Fibroblast of lung (primary cell): ENCODE measurements at regions not wholly inside any gene's neighbourhood (a gene's known extent, or its start where the extent isn't known, plus 50 kb on each side); places are given as distances from the start of the nearest gene placed in this dataset.

Experiments
- DNase-seq, 2 donors: peaks; one replicate each; pipeline versions ENCODE4 v3.0.0 to v3.0.0-alpha.2; 2010; ENCODE audit warnings: low read depth in 2 of 2
- H2AFZ ChIP-seq: 2 replicates; pipeline ENCODE4 v1.5.1; 2012; ENCODE audit warnings: low read length, control low read depth, inconsistent platforms
- H3K27ac ChIP-seq: 2 replicates; pipeline ENCODE4 v1.5.1; 2011; ENCODE audit warnings: low read length, control low read depth; ENCODE audit not compliant: insufficient read depth
- H3K27me3 ChIP-seq: 2 replicates; pipeline ENCODE4 v1.5.1; 2011; ENCODE audit warnings: mild to moderate bottlenecking, low read length; ENCODE audit not compliant: control insufficient read depth, insufficient read depth
- H3K36me3 ChIP-seq: 2 replicates; pipeline ENCODE4 v1.5.1; 2011; ENCODE audit warnings: low read length; ENCODE audit not compliant: control insufficient read depth, insufficient read depth
- H3K4me1 ChIP-seq: 2 replicates; pipeline ENCODE4 v1.5.1; 2011; ENCODE audit warnings: low read length; ENCODE audit not compliant: control insufficient read depth, insufficient read depth; ENCODE audit errors: extremely low read depth
- H3K4me2 ChIP-seq: 2 replicates; pipeline ENCODE4 v1.5.1; 2011; ENCODE audit warnings: low read length, control low read depth; ENCODE audit not compliant: insufficient read depth; ENCODE audit errors: extremely low read depth
- H3K4me3 ChIP-seq, 4 experiments: fragments of 200-600 bp in 1 of 4; sonication (generic) in 1 of 4; replicated peaks in 1 of 4; 2 replicates each; pipeline ENCODE4 v1.5.1; 2011 to 2016; ENCODE audit warnings: low read length in 4 of 4, low read depth in 3 of 4, mild to moderate bottlenecking in 3 of 4, control low read depth in 2 of 4, inconsistent platforms in 1 of 4, mixed read lengths in 1 of 4; ENCODE audit not compliant: insufficient read depth in 1 of 4; ENCODE audit errors: control extremely low read depth in 1 of 4
- H3K79me2 ChIP-seq: 2 replicates; pipeline ENCODE4 v1.5.1; 2012; ENCODE audit warnings: mild to moderate bottlenecking, low read length, inconsistent platforms; ENCODE audit not compliant: control insufficient read depth, insufficient read depth
- H3K9ac ChIP-seq: 2 replicates; pipeline ENCODE4 v1.5.1; 2011; ENCODE audit warnings: mild to moderate bottlenecking, low read length, control low read depth; ENCODE audit not compliant: insufficient read depth
- H3K9me3 ChIP-seq: 2 replicates; pipeline ENCODE4 v1.5.1; 2012; ENCODE audit warnings: low read depth, low read length; ENCODE audit not compliant: control insufficient read depth, insufficient read depth
- H4K20me1 ChIP-seq: 2 replicates; pipeline ENCODE4 v1.5.1; 2011; ENCODE audit warnings: low read length; ENCODE audit not compliant: control insufficient read depth, insufficient read depth; ENCODE audit errors: extremely low read depth
- EZH2 ChIP-seq: IDR thresholded peaks from 2 replicates; pipeline ENCODE4 v1.5.1; 2012; ENCODE audit warnings: low read length, control low read depth, mild to moderate bottlenecking; ENCODE audit errors: missing control alignments
- TF ChIP-seq, protein P1 (sequence below), 2 donors: IDR thresholded peaks in 1 of 2; conservative IDR thresholded peaks in 1 of 2; 1 replicate in 1 of 2; 2 replicates in 1 of 2; pipeline ENCODE4 v1.5.1; 2011 to 2012; ENCODE audit warnings: low read length in 2 of 2, control low read depth in 1 of 2, inconsistent platforms in 1 of 2, low read depth in 1 of 2, mild to moderate bottlenecking in 1 of 2

DNA sequence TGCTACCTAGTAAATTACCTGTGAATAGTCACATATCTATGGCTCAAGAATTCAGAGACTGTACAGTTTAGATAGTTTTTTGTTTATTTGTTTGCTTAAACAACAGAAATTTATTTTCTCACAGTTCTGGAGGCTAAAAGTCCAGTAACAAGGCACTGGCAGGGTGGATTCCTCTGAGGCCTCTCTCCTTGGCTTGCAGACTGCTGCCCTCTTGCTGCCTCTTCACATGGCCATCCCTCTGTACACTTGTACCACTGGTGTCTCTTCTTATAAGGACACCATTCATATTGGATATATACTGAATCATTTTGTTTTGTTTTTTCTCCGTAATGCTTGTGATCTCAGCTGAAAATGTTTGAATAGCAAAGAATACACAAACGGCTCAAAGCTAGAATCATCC, 56.4 kb upstream of the MIR17HG start:
- Histone ChIP-seq H3K4me2 (no peak overlapping the region), H3K27me3 (no peaks in the 10 kb centered on the region), H3K79me2 (no peaks in the 10 kb centered on the region), H3K9ac (no peak overlapping the region), H3K27ac (no peak overlapping the region), H3K9me3 (no peaks in the 10 kb centered on the region), H3K4me3 (no peak overlapping the region), H2AFZ (no peak overlapping the region), H3K36me3 (no peaks in the 10 kb centered on the region), H3K4me1 (no peaks in the 10 kb centered on the region), H4K20me1 (no peaks in the 10 kb centered on the region)
- DNase-seq, result no peak
- TF ChIP-seq, protein P1, sequence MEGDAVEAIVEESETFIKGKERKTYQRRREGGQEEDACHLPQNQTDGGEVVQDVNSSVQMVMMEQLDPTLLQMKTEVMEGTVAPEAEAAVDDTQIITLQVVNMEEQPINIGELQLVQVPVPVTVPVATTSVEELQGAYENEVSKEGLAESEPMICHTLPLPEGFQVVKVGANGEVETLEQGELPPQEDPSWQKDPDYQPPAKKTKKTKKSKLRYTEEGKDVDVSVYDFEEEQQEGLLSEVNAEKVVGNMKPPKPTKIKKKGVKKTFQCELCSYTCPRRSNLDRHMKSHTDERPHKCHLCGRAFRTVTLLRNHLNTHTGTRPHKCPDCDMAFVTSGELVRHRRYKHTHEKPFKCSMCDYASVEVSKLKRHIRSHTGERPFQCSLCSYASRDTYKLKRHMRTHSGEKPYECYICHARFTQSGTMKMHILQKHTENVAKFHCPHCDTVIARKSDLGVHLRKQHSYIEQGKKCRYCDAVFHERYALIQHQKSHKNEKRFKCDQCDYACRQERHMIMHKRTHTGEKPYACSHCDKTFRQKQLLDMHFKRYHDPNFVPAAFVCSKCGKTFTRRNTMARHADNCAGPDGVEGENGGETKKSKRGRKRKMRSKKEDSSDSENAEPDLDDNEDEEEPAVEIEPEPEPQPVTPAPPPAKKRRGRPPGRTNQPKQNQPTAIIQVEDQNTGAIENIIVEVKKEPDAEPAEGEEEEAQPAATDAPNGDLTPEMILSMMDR (conservative IDR thresholded peaks at IDR 0.05 in 1 of 2, IDR thresholded peaks at IDR 0.05 in 1 of 2; ENCODE audit: low read depth in 1 of 2, low read length in 2 of 2), result no peak
- TF ChIP-seq EZH2, result no peak

DNA sequence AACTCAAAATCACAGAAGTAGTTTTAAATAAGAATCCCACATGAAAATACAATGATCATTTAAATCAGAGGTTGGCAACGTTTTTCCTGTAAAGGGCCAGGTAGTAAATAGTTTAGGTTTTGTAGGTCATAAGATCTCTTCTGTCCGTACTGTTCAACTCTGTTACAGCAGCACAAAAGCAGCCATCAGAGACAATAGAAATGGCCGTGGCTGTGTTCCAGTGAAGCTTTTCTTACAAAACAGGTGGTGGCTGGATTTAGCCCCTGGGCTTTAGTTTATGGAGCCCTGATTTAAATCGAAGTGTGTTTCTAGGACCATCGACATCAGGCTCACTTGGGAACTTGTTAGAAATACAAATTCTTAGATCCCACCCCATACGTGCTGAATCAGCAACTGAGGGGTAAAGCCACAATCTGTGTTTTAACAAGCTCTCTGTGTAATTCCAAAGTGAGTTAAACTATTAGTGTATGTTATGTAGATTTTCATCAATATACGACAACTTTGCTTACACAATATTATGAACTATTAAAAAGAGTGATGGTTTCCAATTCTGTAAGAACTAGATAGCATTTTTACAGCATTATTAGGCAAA, 54.8 kb upstream of the MIR17HG start:
- DNase-seq, result no peak
- Histone ChIP-seq H3K36me3 (no peaks in the 10 kb centered on the region), H2AFZ (no peak overlapping the region), H3K27me3 (no peaks in the 10 kb centered on the region), H3K9me3 (no peaks in the 10 kb centered on the region), H3K9ac (no peak overlapping the region), H3K4me1 (no peaks in the 10 kb centered on the region), H3K4me3 (no peak overlapping the region), H3K27ac (no peak overlapping the region), H3K4me2 (no peak overlapping the region), H3K79me2 (no peaks in the 10 kb centered on the region), H4K20me1 (no peaks in the 10 kb centered on the region)
- TF ChIP-seq, protein P1 (conservative IDR thresholded peaks at IDR 0.05 in 1 of 2, IDR thresholded peaks at IDR 0.05 in 1 of 2; ENCODE audit: low read depth in 1 of 2, low read length in 2 of 2), result no peak
- TF ChIP-seq EZH2, result no peak

DNA sequence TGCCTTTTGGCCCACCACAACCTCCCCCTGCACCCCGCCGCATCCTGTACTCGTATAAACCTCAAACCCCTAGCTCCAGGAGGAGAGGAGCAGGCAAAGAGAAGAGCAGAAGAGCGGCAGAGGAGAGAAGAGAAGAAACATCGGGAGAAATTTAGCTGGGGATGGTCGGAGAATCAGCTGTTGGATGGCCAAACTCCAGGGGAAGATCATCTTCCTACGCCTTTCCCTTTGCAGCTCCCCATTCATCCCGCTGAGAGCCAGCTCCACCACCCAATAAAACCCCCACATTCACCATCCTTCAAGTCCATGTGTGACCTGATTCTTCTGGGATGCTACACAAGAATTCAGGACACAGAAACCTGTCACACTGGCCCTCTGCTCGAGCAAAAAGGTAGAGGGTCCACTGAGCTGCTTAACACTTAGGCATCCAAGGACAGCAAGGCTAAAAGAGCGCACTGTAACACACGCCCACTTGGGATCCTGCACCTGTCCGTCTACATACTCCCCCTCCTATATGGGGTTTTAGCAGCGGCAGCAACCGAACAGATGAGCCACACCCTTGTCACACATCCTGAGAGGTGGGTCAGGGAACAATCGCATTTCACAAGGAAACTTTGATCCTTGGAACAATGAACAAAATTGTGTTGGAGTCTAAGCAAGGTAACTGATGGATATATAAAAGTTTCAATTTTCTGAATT, 51.6 kb upstream of the MIR17HG start:
- Histone ChIP-seq H3K4me1 (no peaks in the 10 kb centered on the region), H3K4me3 (no peak overlapping the region), H3K27me3 (no peaks in the 10 kb centered on the region), H2AFZ (no peak overlapping the region), H3K36me3 (no peaks in the 10 kb centered on the region), H3K79me2 (no peaks in the 10 kb centered on the region), H4K20me1 (no peaks in the 10 kb centered on the region), H3K27ac (no peak overlapping the region), H3K4me2 (no peak overlapping the region), H3K9ac (no peak overlapping the region), H3K9me3 (no peaks in the 10 kb centered on the region)
- no peak for DNase-seq
- no peak for TF ChIP-seq EZH2
- TF ChIP-seq, protein P1 (conservative IDR thresholded peaks at IDR 0.05 in 1 of 2, IDR thresholded peaks at IDR 0.05 in 1 of 2; ENCODE audit: low read depth in 1 of 2, low read length in 2 of 2), result no peak
